Osteocyte (in vitro differentiated cells): ENCODE measurements at regions not wholly inside any gene's neighbourhood (a gene's known extent, or its start where the extent isn't known, plus 50 kb on each side); places are given as distances from the start of the nearest gene placed in this dataset.

Source experiments
- DNase-seq: peaks from one replicate; pipeline ENCODE4 v3.0.0; 2021; ENCODE audit warnings: mixed read lengths; ENCODE audit not compliant: unreplicated experiment; ENCODE audit errors: extremely low spot score
- H3K27ac Mint-ChIP-seq: one replicate; pipeline ENCODE4 v1.8.0; 2021; ENCODE audit warnings: mild to moderate bottlenecking, mixed read lengths; ENCODE audit not compliant: unreplicated experiment
- H3K27me3 Mint-ChIP-seq: one replicate; pipeline ENCODE4 v1.8.0; 2021; ENCODE audit warnings: mixed read lengths; ENCODE audit not compliant: unreplicated experiment
- H3K36me3 Mint-ChIP-seq: one replicate; pipeline ENCODE4 v1.8.0; 2021; ENCODE audit warnings: mixed read lengths; ENCODE audit not compliant: unreplicated experiment
- H3K4me1 Mint-ChIP-seq: one replicate; pipeline ENCODE4 v1.8.0; 2021; ENCODE audit warnings: mixed read lengths; ENCODE audit not compliant: unreplicated experiment
- H3K4me3 Mint-ChIP-seq: one replicate; pipeline ENCODE4 v1.8.0; 2021; ENCODE audit warnings: mild to moderate bottlenecking, moderate library complexity, mixed read lengths; ENCODE audit not compliant: unreplicated experiment
- H3K9me3 Mint-ChIP-seq: one replicate; pipeline ENCODE4 v1.8.0; 2021; ENCODE audit warnings: mixed read lengths; ENCODE audit not compliant: unreplicated experiment
- CTCF ChIP-seq: fragments of 200-600 bp; sonication (generic); IDR thresholded peaks from 2 replicates; pipeline ENCODE4 v1.5.0; 2021; ENCODE audit warnings: antibody characterized with exemption, mild to moderate bottlenecking, moderate library complexity

GRCh38 chr10:128713874-128714570, 587.8 kb upstream of the MKI67 start:
- no peaks in the 10 kb centered on the region for H3K36me3 Mint-ChIP-seq
- no peak for DNase-seq
- H3K27ac Mint-ChIP-seq: no peak overlapping the region
- peaks cover 32% of the 10 kb centered on the region for H3K9me3 Mint-ChIP-seq
- H3K4me1 Mint-ChIP-seq: no peaks in the 10 kb centered on the region
- no peaks in the 10 kb centered on the region for H3K27me3 Mint-ChIP-seq
- no peak overlapping the region for H3K4me3 Mint-ChIP-seq
- no peak for TF ChIP-seq CTCF

- no peaks in the 10 kb centered on the region for H3K4me1 Mint-ChIP-seq
- H3K9me3 Mint-ChIP-seq: peaks cover 28% of the 10 kb centered on the region
- H3K27me3 Mint-ChIP-seq: no peaks in the 10 kb centered on the region
- H3K4me3 Mint-ChIP-seq: no peak overlapping the region
- no peak for DNase-seq
- no peaks in the 10 kb centered on the region for H3K36me3 Mint-ChIP-seq
- TF ChIP-seq CTCF: no peak
- H3K27ac Mint-ChIP-seq: no peak overlapping the region
Measured at GRCh38 chr10:128714644-128715415, 588.6 kb upstream of the MKI67 start.

- TF ChIP-seq CTCF: no peak
- Mint-ChIP-seq H3K27me3 (no peaks in the 10 kb centered on the region), H3K9me3 (peaks cover 38% of the 10 kb centered on the region), H3K27ac (no peak overlapping the region), H3K4me3 (no peak overlapping the region), H3K4me1 (no peaks in the 10 kb centered on the region), H3K36me3 (no peaks in the 10 kb centered on the region)
- no peak for DNase-seq
Measured at GRCh38 chr10:128716181-128716580, 590.0 kb upstream of the MKI67 start.

- no peak for DNase-seq
- H3K27me3 Mint-ChIP-seq: no peaks in the 10 kb centered on the region
- H3K4me1 Mint-ChIP-seq: no peaks in the 10 kb centered on the region
- H3K27ac Mint-ChIP-seq: no peak overlapping the region
- peaks cover 39% of the 10 kb centered on the region for H3K9me3 Mint-ChIP-seq
- no peak overlapping the region for H3K4me3 Mint-ChIP-seq
- TF ChIP-seq CTCF: no peak
- no peaks in the 10 kb centered on the region for H3K36me3 Mint-ChIP-seq
Measured at GRCh38 chr10:128721963-128722445, 595.8 kb upstream of the MKI67 start.

GRCh38 chr10:128722947-128723346, 596.7 kb upstream of the MKI67 start:
- Mint-ChIP-seq H3K27me3 (no peaks in the 10 kb centered on the region), H3K4me3 (no peak overlapping the region), H3K36me3 (no peaks in the 10 kb centered on the region), H3K27ac (no peak overlapping the region), H3K9me3 (peaks cover 32% of the 10 kb centered on the region), H3K4me1 (no peaks in the 10 kb centered on the region)
- DNase-seq: no peak
- no peak for TF ChIP-seq CTCF
